GM18909 (cell line): ENCODE measurements at regions not wholly inside any gene's neighbourhood (a gene's known extent, or its start where the extent isn't known, plus 50 kb on each side); places are given as distances from the start of the nearest gene placed in this dataset.
"Not testable (repeated sequence)": the region's sequence is repeated elsewhere in the genome, so short reads cannot be mapped to it uniquely, and the experiment has no call there.

Source experiments
- ATAC-seq: cut with Tn5 transposase; IDR thresholded peaks from one replicate; pipeline ENCODE4 v1.9.1; 2021; ENCODE audit warnings: mild to moderate bottlenecking; ENCODE audit not compliant: unreplicated experiment, poor library complexity

DNA sequence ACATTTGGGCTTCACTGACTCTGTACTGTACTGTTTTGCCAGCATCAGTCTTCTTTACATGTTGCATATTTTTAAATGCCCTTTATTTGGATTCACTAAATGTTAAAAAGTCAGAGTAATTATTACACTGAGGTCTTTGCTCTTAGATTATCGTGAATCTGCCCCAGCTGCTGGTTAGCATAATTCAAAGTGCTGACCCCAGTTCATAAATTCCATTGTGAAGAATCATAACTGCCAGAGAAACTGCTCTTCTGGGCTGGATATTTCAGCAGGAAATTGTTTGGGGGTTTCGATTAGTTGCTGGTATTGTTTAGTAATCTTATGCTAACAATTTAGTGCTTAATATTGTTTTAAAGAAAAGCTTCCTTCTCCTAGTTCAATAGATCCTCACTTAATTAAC lies 682.1 kb upstream of the MAP3K7 start:
- no peak for ATAC-seq

DNA sequence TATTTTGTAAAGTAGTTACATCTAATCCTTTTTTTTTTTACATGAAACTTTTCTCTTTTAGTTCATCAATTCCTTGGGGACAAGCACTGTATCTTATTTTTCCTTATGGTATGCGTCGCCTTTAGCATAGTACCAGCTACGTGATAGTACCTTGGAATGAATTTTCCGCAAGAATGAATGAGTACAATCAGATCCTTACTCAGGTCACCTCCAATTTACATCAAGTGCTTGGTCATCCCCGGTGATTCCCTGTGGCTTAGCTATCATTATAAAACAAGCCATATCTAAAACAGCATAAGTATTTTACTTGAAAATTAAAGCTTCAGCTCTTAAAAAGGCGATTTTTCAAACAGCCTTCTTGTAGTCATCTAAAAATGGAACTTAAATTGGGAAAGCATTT lies 680.4 kb upstream of the MAP3K7 start:
- no peak for ATAC-seq

DNA sequence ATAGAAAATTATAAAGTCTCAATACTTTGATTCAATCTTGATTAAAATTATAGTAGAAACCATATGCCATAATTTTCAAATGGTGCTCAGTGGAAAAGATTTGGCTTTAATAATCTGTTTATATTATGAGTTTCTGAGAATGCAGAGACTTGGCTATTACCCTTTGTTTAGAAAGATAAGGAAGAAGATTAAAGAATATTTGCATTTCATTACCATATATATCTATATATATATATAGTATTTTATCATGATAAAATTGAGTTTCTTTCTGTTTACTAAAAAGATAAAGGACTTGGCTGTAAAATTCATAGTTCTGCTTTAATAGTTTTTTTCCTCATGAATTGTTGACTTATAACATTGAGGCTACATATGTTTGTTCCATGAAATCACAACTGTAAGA lies 679.3 kb upstream of the MAP3K7 start:
- ATAC-seq: no peak

DNA sequence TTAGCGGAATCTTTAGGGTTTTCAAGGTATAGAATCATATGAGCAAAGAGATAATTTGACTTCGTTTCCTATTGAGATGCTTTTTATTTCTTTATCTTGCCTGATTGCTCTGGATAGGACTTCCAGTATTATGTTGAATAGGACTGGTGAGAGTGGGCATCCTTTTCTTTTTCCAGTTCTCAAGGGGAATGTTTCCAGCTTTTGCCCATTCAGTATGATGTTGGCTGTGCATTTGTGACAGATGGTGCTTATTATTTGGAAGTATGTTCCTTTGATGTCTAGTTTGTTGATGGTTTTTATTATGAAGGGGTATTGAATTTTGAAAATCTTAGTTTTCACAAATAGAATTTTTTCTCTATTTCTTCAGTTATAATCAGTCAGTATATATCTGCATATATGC lies 656.6 kb upstream of the MAP3K7 start:
- ATAC-seq: no peak

DNA sequence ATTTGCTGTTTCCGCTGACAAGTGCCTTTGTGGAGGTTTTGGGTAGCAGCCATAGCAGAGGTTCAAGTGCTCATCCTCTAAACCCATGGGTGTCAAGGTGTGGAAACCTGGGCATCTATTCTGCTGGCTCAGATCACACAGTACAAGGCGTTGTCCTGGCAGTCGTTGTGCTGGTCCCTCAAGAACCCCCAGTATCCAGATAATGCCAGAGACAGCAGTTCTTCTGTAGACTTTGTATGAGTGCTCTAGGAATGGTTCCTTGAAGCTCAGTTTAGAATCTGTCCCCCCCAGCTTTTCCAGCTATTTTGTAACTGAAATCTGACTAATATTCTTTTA lies 655.7 kb upstream of the MAP3K7 start:
- ATAC-seq: no peak

DNA sequence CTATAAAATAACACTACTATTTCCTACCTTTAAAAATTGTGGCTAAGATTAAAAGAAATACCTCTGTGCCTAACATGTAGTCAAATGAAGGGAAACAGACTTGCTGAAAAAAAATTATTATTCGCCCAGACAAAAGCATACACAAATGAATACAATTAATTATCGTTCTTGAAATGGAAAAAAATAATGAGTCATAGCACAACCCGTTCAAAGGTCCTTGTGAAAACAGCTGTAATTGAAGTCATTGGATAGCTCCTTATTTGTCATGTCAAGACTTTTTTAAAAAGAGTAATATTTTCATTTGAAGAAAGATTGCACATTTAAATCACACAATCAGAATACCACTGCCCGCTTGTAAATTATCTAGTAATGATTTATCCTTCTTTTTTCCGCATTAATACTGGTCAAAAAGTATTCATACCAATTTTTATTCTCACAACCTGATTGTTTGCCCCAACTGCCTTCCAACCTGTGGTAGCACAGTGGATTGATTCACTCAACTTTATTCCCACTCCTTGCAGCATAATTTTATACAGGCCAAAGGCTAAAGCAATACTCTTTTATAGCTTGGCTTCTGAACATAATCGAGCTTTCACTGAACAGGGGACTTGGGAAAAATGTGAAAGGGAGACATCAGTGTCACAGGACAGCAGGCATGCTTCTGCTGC lies 655.2 kb upstream of the MAP3K7 start:
- ATAC-seq: no peak

DNA sequence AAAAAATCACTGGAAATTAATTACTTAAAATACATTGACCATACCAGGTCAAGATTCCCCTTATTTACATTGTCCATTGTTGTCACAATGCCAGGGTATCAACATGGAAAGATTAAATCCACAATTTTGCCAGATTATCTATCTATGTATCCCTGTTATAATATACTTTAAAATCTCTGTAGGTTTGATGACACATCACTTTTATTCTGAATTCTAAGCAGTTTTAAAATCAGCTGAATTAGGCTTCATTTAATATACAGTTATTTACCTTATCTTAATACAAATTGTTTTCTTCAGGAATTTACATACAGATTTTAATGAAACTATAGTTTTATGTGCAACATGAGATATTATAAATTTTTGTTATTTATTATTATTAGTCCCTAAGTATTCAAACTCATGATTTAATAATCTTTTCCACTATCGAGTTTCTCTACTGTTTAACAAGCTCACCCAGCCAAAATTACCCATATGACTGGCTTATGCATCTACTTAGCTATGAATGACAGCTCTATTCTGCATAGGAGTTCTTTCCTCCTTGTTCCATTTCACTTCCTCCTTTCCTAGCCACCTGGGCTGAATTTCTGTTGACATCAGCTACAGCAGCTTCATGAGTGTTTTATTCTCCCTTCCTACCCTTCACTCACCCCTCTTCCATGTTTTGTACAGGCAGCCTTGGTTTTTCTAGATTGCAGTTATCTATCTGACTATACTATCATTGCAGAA lies 654.2 kb upstream of the MAP3K7 start:
- ATAC-seq: peak; percentile 82

DNA sequence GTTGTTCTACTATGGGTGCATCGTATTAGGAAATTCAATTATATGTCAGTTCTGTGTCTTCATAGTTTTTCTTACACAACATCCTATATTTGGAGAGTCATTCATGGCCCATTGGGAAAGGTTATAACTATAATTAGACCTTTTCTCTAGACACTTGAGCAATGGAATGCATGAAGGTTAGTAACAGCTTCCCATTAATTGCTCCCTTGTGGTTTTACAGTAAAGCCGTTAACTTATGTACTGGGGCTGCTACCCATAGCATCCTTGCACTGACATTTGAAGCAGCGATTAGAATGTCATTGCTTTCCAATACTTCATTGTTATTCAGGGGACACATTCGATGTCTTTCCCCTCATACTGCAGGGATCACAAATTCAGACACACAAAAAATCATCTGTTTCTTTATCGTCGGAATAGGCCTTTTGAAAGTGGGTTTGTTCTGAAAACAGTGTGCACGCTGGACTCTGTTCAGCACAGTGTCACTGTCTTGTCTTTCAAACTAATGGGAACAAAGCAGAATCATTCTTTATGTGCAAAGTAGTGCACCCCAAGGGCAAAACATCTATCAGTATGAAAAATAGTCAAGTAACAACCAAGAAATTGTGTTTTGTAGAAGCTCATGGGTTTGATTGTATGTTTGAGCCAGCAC lies 634.3 kb upstream of the MAP3K7 start:
- ATAC-seq: no peak

DNA sequence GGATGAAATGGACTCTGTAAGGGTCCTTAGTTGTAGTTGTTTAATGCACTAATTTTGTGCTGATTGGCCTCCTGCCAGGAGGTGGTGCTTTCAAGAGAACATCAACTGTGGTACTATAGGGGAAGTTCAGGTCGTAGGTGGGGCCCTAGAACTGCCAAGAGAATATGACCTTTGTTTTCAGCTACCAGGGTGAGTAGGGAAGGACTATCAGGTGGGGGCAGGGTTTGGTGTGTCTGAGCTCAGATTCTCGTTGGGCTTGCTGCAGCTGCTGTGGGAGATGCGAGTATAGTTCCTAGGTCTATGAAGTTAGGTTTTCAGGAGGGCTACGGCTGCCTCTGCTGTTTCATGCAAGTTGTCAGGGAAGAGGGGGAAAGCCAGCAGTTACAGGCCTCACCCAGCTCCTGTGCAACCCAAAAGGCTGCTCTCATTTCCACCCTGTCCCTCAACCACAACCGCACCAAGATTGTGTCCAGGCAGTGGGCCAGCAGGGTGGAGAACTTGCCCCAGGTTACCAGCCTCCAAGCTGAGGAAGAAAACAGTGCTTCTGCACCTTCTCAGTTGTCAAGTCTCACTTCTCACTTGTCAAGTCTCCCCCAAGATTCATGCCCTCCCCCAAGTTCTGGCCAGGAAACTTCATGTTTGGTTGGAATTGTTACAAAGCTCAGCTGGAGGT lies 626.5 kb upstream of the MAP3K7 start:
- no peak for ATAC-seq

DNA sequence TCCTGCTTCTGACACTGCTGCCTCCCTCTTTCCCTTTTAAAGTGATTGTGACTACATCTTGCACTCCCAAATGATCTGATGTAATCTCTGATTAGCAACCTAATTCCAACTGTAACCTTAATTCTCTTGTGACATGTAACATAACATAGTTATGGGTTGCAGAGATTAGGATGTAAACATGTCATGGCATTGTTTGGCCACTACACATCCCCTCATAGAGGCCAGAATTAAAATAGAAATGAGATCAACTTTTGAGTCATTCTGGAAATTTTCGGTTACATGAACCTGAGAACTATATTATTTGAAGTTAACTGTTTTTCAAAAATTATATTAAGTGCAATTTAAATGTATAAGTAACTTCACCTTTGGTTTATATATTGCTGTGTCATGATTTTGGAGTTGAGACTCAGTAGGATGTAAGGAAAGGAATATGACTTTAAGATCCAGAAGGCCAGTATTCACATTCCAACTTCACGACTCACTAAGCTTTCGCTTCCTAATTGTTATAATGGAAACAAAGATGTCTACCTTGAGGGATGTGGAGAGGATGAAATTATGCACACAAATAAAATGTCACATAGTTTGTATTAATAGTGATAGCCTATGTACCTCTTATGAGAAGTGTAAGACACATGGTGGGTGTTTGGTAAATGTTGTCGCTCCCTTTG lies 611.9 kb upstream of the MAP3K7 start:
- no peak for ATAC-seq

DNA sequence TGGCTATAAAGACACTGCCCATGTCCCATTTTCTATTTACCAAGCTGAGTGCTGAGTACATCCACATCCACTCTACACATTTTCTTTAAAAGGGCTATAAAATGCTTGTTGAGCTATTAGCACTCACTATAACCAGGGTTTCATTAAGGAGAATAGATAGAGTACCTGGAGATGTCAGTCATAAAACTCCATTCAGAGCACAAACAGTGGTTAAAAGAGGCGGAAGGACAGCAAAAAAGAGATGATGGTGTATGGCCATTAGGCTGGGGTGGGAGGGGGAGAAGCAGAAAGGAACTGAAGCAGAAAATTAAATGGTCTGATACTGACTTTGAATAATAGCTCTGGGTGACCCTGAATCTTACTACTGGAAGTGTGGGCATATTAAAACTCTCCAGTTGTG lies 609.9 kb upstream of the MAP3K7 start:
- ATAC-seq: no peak

DNA sequence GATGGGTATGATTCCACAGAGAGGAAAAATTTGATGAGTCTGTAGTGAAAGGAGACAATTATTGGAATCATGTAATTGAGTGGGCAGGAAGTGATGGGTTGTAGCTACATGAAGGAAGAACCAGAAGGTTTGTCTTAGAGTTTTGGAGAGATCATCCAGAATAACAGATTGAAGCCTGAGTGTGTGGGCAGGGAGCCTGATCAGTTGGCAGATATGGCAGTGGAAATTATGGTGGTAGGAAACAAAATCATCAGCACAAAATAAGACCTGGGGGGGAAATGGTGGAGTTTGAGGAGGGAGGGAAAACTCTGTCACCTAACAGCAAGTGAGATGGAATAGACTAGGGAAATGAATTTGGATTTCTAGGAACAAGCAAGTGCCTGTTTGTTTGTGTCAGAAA lies 606.6 kb upstream of the MAP3K7 start:
- no peak for ATAC-seq

DNA sequence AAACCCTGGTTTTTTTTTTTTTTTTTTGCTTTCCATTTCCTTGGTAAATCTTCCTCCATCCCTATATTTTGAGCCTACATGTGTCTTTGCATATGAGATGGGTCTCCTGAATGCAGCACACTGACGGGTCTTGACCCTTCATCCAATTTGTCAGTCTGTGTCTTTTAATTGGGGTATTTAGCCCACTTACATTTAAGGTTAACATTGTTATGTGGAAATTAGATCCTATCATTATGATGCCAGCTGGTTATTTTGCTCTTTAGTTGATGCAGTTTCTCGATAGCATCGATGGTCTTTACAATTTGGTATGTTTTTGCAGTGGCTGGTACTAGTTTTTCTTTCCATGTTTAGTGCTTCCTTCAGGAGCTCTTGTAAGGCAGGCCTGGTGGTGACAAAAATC lies 603.2 kb upstream of the MAP3K7 start:
- not testable (repeated sequence) for ATAC-seq

DNA sequence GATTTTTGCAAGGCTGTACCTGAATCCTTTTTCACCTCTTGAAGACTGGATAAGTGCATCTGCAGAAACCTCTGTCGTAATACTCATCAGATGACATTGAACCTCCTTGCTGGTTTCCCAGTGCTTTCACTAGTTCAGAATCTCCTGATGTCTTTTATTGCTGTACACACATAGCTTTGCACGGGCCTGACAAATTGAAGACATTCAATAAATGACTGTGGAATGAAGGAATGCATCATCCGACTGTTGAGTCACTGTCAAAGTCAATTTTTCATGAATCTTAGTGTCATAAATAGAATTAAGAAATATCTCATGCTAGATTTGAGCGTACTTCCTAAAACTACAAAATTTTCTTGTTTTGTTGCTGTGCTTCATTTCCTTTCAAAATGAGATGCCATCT lies 598.2 kb upstream of the MAP3K7 start:
- no peak for ATAC-seq

DNA sequence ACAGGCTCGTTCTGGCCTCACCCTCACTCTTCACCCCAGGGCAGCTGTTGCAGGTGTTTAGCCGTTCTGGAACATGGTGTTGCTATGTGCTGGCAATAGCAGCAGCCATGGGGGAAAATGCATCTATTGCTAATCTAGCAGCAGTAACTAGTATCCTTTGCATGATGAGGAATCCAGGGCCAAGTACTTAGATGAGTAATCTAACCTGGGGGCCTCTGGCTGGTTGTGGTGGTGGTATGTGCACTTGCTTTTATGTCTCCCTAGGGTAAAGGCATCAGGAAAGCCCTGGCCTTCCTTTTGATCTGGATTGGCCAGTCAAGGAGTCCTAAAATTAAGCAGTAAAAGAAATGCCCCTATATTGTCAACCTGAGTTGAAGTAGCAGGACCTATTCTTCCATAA lies 594.5 kb upstream of the MAP3K7 start:
- no peak for ATAC-seq

DNA sequence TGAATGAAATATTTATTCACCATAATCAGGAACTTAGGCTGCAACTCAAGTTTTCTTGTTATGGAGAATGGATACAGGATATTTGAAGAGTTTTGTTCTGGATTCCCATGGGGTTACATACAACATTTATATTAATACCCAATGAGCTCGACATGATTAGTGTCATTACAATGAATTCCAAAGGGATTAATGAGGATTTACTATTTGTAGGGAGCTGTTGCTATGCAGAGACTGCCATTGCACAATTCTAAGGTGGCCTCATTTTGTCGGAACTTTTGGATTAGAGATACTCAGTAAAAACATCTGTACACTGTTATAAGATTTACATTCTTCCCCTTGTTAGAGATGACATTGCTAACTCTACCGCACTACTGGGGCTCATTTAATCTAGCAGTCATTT lies 586.8 kb upstream of the MAP3K7 start:
- ATAC-seq: no peak

DNA sequence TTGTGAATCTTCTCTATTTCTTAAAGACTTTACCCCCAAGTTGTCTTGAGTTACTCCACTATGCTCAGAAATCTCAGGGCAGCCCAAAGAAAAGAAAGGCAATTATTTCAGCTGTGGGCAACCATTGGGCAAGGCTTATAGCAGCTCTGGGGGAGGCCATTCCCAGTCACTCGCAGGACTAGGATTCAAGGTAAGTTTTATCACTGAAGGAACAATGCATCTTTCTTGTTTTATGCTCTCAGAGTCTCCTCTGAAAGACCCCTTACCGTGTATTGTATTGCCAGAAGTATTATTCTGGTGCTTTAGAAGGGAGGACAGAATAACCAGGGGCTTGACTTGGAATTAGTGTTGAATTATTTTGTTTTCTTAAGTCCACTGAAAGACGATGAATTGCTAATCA lies 586.3 kb upstream of the MAP3K7 start:
- no peak for ATAC-seq

DNA sequence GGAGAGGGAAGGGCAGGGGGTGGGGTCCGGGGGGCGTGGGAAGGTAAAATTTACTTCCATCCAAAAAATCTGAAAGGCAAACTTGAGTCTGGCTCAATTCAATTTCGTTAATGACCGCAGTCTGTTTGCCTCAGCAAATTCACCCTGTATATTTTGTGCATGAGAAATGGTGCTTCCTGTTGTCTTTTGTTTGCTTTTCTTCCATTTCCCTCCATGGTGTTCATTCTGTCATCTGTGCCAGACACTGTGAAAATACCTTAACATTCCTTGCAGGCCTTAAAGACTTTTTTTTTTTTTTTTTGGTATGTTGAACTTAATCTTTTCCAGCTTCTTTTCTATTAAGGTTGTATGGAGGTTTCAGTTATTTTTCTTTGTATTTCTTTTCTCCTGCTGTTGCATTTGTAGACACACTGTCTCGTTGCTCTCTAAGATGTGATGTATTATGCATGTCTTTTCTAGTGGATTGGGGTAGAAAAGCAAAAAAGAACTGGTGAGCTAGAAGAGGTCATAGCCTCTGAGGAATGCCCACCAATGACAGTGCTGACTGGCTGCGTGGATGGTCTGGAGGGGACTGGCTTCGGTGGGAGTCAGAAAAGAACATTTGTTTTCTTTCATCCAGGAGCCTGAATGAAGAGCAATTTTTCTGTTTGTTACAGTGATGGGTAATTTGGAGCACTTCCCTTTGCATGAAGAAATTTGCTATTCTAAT lies 585.0 kb upstream of the MAP3K7 start:
- no peak for ATAC-seq

DNA sequence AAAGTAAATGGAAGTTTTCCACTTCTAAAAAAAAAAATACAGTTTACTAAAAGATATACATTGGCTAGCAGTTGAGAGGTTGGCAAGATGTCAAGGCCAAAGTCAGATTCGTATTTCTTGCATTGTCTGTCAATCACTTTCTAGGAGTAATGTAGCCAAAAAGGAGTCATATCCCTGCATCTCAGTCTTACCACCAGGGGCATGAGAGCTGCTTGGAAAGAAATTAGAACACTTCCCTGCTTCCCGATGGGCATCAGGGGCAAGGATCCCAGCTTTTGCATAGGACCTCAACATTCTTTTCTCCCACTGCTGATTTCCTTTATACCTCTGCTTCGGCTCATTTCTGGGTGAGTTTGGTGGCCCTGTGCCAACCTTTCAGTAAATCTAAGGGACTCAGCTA lies 581.0 kb upstream of the MAP3K7 start:
- ATAC-seq: no peak
